Stimulated activated CD8-positive, alpha-beta memory T cell treated with anti-CD3 and anti-CD28 coated beads, Interleukin-7, amount 100 ng/mL, for 1 hour (primary cell): ENCODE measurements at regions not wholly inside any gene's neighbourhood (a gene's known extent, or its start where the extent isn't known, plus 50 kb on each side); places are given as distances from the start of the nearest gene placed in this dataset.

ENCODE experiments used
- DNase-seq, 2 donors: peaks; one replicate each; pipeline ENCODE4 v3.0.0-alpha.2; 2020; ENCODE audit warnings: low read depth in 2 of 2

- no peak for DNase-seq
Measured at GRCh38 chr6:168782187-168782751, 341.3 kb downstream of the SMOC2 start.

GRCh38 chr6:168778201-168778600 is 337.2 kb downstream of the SMOC2 start:
- DNase-seq: no peak

- no peak for DNase-seq
Measured at GRCh38 chr6:168774381-168774780, 333.4 kb downstream of the SMOC2 start.

- DNase-seq: no peak
Measured at GRCh38 chr6:168773788-168774187, 332.8 kb downstream of the SMOC2 start.

- DNase-seq: no peak
Measured at GRCh38 chr6:168765752-168766151, 324.8 kb downstream of the SMOC2 start.

- DNase-seq: no peak
Measured at GRCh38 chr6:168756009-168756634, 315.1 kb downstream of the SMOC2 start.

- no peak for DNase-seq
Measured at GRCh38 chr6:168746643-168747042, 305.7 kb downstream of the SMOC2 start.

- DNase-seq: no peak
Measured at GRCh38 chr6:168746013-168746412, 305.0 kb downstream of the SMOC2 start.

GRCh38 chr6:168744861-168745260 is 303.9 kb downstream of the SMOC2 start:
- DNase-seq: no peak

- DNase-seq: no peak
Measured at GRCh38 chr6:168741942-168742782, 301.2 kb downstream of the SMOC2 start.

GRCh38 chr6:168741305-168741704 is 300.3 kb downstream of the SMOC2 start:
- no peak for DNase-seq

- no peak for DNase-seq
Measured at GRCh38 chr6:168739381-168739780, 298.4 kb downstream of the SMOC2 start.

- DNase-seq: no peak
Measured at GRCh38 chr6:168737481-168737880, 296.5 kb downstream of the SMOC2 start.

GRCh38 chr6:168737014-168737413 is 296.0 kb downstream of the SMOC2 start:
- DNase-seq: no peak

- no peak for DNase-seq
Measured at GRCh38 chr6:168736039-168736438, 295.1 kb downstream of the SMOC2 start.

GRCh38 chr6:168735268-168735949 is 294.4 kb downstream of the SMOC2 start:
- no peak for DNase-seq

GRCh38 chr6:168734523-168734922 is 293.5 kb downstream of the SMOC2 start:
- DNase-seq: no peak

GRCh38 chr6:168732676-168733075 is 291.7 kb downstream of the SMOC2 start:
- DNase-seq: no peak

- DNase-seq: no peak
Measured at GRCh38 chr6:168730931-168731716, 290.1 kb downstream of the SMOC2 start.

GRCh38 chr6:168728056-168728455 is 287.1 kb downstream of the SMOC2 start:
- no peak for DNase-seq

- DNase-seq: no peak
Measured at GRCh38 chr6:168726312-168726856, 285.4 kb downstream of the SMOC2 start.
